ENCODE measurements at regions not wholly inside any gene's neighbourhood (a gene's known extent, or its start where the extent isn't known, plus 50 kb on each side); places are given as distances from the start of the nearest gene placed in this dataset.

GRCh38 chr10:78906734-78907390, 161.9 kb upstream of the ZMIZ1 start:
- no peaks in the 10 kb centered on the region for H3K36me3 ChIP-seq
- TF ChIP-seq CTCF (IDR thresholded peaks at IDR 0.05; ENCODE audit: low read depth, low read length) = no peak
- no peak overlapping the region for H3K4me3 ChIP-seq (ENCODE audit: low read depth, low read length)
- no peaks in the 10 kb centered on the region for H3K9me3 ChIP-seq
- no peaks in the 10 kb centered on the region for H3K27me3 ChIP-seq
- H3K4me1 ChIP-seq = peaks cover 12% of the 10 kb centered on the region
- DNase-seq = no peak

- H3K27me3 ChIP-seq = no peaks in the 10 kb centered on the region
- no peaks in the 10 kb centered on the region for H3K36me3 ChIP-seq
- TF ChIP-seq CTCF (IDR thresholded peaks at IDR 0.05; ENCODE audit: low read depth, low read length) = no peak
- H3K9me3 ChIP-seq = no peaks in the 10 kb centered on the region
- H3K4me1 ChIP-seq = peaks cover 12% of the 10 kb centered on the region
- no peak for DNase-seq
- H3K4me3 ChIP-seq (ENCODE audit: low read depth, low read length) = no peak overlapping the region
Observed at GRCh38 chr10:78907551-78908211, 161.1 kb upstream of the ZMIZ1 start.

DNA sequence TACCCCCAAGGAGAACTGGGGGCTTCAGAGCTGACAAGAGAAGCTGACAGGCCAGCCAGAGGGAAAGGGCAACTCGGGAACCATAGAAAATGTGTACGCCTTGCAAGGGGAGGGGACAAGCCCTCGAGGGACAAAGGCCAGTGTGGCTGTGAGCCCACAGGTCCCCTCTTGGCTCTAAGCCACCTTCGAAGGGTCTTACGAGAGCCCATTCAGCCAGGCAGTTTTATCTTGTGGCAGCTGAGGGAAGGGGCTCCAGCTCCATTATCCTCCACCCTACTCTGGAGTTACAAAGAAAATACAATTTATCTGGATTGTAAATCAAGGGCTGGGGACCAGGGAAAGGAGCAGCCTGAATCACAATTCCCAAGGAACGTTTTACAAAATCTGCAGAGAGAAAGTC, 159.5 kb upstream of the ZMIZ1 start:
- Histone ChIP-seq H3K27me3 (no peaks in the 10 kb centered on the region), H3K4me1 (peaks cover 12% of the 10 kb centered on the region), H3K9me3 (no peaks in the 10 kb centered on the region), H3K36me3 (no peaks in the 10 kb centered on the region), H3K4me3 (ENCODE audit: low read depth, low read length) (no peak overlapping the region)
- TF ChIP-seq CTCF (IDR thresholded peaks at IDR 0.05; ENCODE audit: low read depth, low read length) = no peak
- DNase-seq = peak; percentile 35

DNA sequence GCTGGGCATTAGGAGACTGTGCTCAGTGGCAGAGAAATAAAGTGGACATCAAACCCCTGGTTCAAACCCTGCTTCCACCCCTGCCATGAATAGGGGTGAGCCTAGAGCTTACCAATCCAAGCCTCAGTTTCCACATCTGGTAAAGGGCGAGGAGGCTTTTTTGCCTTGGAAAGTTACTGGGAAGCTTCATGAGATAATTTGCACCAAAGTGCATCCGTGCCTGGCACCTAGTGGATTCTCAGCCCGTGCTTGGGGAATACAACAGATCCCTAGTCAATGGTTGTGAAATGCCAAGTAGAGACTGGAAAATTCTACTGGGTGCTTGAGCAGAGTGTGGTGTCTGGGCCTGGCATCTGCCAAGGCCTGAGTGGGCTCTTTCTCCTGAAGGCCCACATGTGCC, 158.7 kb upstream of the ZMIZ1 start:
- no peaks in the 10 kb centered on the region for H3K9me3 ChIP-seq
- H3K27me3 ChIP-seq = no peaks in the 10 kb centered on the region
- no peak for TF ChIP-seq CTCF (IDR thresholded peaks at IDR 0.05; ENCODE audit: low read depth, low read length)
- no peak for DNase-seq
- no peaks in the 10 kb centered on the region for H3K36me3 ChIP-seq
- H3K4me1 ChIP-seq = peaks cover 12% of the 10 kb centered on the region
- no peak overlapping the region for H3K4me3 ChIP-seq (ENCODE audit: low read depth, low read length)

GRCh38 chr10:78910476-78910875, 158.3 kb upstream of the ZMIZ1 start:
- H3K36me3 ChIP-seq = no peaks in the 10 kb centered on the region
- no peaks in the 10 kb centered on the region for H3K9me3 ChIP-seq
- no peaks in the 10 kb centered on the region for H3K27me3 ChIP-seq
- no peak for DNase-seq
- no peak for TF ChIP-seq CTCF (IDR thresholded peaks at IDR 0.05; ENCODE audit: low read depth, low read length)
- H3K4me1 ChIP-seq = peaks cover 12% of the 10 kb centered on the region
- no peak overlapping the region for H3K4me3 ChIP-seq (ENCODE audit: low read depth, low read length)

DNA sequence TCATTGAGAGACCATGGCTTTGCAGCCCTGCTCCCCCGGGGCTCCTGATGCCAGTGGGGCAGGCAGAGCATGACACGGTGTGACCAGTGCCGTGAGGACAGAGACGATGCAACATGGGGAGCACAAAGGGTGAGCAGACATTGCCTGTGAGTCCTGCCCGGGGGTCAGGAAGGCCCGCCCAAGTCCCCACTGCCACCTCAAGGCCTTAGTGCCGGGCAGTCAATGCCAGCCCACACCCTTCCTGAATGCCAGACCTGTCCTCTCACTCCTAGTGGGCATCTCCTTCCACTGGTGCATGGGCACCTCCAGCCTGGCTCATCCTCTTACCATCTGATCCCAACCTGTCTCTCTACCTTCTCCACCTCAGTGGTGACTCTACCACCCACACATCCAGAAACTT, 157.9 kb upstream of the ZMIZ1 start:
- Histone ChIP-seq H3K4me3 (ENCODE audit: low read depth, low read length) (no peak overlapping the region), H3K36me3 (no peaks in the 10 kb centered on the region), H3K27me3 (no peaks in the 10 kb centered on the region), H3K4me1 (peaks cover 12% of the 10 kb centered on the region), H3K9me3 (no peaks in the 10 kb centered on the region)
- no peak for TF ChIP-seq CTCF (IDR thresholded peaks at IDR 0.05; ENCODE audit: low read depth, low read length)
- DNase-seq = no peak
